ENCODE measurements at regions not wholly inside any gene's neighbourhood (a gene's known extent, or its start where the extent isn't known, plus 50 kb on each side); places are given as distances from the start of the nearest gene placed in this dataset.

DNA sequence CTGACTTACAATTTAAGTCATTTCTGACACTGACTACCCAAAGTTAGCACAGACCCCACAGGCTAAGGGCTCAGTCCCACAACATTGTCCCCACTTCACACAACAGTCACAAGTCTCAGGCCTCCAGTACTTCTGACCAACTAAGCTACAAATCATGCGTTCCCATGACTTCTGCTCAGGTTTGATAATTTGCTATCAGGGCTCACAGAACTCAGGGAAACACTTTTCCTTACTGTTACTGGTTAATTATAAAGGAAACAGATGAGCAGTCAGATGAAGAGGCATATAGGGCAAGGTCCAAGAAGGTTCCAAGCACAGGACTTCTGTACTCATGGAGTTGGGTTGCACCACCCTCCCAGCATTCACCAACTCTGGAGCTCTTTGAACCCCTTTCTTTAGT lies 151.2 kb upstream of the TNR start:
- no peak for DNase-seq (ENCODE audit: low read depth in 4 of 4, low spot score in 3 of 4)

DNA sequence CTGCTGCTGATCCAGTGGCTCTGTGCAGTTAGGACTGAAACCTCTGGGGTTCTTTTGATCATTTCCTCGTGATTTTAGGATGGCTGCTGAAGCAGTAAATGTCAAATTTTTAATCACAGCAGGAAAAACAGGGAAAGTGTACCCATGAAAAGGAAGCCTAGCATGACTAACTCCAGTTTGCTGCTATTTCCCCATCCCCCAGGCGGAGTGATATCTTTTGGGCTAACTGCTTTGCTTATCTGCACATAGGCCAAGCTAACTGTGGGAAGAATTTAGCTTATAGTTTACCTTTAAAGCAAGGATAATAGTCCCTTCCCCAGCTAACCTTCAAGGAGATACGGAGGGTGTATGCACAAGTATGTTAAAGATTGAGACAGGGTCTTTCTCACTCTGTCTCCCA lies 149.8 kb upstream of the TNR start:
- no peak for DNase-seq (ENCODE audit: low read depth in 4 of 4, low spot score in 3 of 4)

- DNase-seq (ENCODE audit: low read depth in 4 of 4, low spot score in 3 of 4) = no peak
These were observed 149.3 kb upstream of the TNR start for GRCh38 chr1:175892686-175893085.

DNA sequence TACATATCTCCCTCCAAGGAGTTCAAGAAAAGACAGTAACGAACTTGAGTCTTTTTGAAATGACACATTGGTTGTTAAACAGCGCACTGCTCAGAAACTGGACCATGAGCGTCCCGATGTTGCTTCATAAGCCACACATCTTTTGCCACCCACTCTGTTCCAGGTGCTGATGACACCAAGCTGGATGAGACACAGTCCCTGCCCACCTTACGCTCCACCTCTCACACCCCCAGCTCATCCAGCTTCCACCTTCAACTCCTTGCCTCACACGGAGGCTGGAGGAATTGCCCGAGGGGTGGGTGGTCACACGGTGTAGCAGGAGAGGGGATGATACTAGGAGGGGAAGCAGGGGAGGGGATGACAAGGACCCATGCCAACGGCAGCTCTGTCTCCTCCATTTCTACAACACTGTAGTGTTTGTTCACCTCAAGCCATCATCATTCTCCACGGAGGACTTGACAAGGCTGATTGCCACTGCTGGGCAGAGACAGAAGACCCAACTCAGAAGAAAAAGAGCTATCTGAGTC lies 148.5 kb upstream of the TNR start:
- DNase-seq (ENCODE audit: low read depth in 4 of 4, low spot score in 3 of 4) = no peak

DNA sequence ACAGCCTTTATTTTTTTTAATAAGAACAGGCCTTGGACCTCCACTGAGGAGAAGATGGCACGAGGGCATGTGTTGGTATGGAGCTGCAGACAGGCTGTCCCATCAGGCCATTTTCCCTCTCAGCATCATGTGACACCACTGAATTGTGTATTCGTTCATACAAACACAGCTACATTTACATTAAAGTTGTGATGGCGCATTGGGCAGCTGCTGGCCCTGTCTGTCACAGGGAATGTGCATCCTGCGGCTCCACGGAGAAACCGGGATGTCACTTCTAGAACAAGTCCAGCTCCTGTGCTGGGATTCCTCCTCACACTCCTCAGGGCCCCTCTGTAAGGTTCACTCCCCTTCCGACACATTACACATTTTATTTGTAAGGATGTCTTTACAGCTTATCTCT lies 147.6 kb upstream of the TNR start:
- no peak for DNase-seq (ENCODE audit: low read depth in 4 of 4, low spot score in 3 of 4)

GRCh38 chr1:175889848-175890247 lies 146.5 kb upstream of the TNR start:
- no peak for DNase-seq (ENCODE audit: low read depth in 4 of 4, low spot score in 3 of 4)

- no peak for DNase-seq (ENCODE audit: low read depth in 4 of 4, low spot score in 3 of 4)
These were observed 145.6 kb upstream of the TNR start for GRCh38 chr1:175888996-175889395.

- DNase-seq (ENCODE audit: low read depth in 4 of 4, low spot score in 3 of 4) = peak; percentile 35 to 51 (median 38)
These were observed 144.6 kb upstream of the TNR start for GRCh38 chr1:175887981-175888428.

DNA sequence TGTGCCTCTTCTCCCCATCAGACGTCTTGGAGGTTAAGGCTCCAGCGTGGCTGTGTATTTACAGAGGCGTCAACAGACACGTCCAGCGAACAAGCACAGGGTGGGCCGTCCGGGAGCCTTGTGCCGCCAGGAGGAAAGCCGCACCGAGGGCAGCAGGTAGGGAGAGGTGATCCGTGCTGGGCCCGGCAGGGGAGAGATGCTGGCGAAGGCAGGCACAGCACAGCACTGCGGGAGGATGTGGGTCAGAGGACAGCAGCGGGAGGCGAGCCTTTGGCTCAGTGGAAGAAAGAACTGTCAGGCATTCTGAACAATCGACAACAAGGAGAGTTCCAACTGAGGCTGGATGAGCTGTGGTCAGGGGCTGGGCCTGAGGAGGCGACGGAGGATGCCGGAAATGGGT lies 144.1 kb upstream of the TNR start:
- DNase-seq (ENCODE audit: low read depth in 4 of 4, low spot score in 3 of 4) = no peak

DNA sequence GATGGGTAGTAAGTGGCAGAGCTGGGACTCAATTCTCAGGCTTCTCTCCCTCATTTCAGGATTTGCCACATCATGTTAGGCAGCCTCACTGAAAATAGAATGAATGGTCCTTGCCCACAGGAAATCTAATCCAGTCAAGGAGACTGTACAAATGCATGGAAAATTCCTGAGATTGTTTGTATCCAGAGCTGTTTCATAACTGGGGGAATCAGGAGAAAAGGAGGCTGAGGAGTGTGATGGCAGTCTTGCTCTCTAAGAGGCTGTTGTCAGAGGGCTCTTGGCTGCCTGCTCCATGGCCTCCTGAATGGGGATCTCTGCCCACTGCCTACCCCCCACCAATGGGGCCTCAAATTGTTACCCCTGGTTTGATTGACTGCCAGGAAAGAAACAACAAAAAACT lies 141.9 kb upstream of the TNR start:
- DNase-seq (ENCODE audit: low read depth in 4 of 4, low spot score in 3 of 4) = no peak

GRCh38 chr1:175884369-175884768 lies 141.0 kb upstream of the TNR start:
- DNase-seq (ENCODE audit: low read depth in 4 of 4, low spot score in 3 of 4) = no peak

DNA sequence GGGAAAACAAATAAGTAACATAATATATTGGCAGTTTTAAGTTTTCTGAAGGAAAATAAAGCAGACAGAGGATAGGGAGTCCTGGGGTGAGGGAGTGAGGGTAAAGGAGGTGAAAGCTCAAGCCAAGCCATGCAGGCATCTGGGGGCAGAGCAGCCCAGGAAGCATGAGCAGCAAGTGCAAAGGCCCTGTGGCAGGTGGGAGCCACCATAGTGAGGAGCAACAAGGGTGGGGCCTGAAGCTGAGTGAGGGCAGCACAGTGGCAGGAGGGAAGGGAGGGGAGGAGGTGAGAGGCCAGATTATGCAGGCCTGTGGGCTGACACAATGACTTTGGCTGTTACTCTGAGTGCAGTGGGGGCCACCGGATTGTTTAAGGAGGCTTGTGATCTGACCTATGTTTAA lies 138.8 kb upstream of the TNR start:
- DNase-seq (ENCODE audit: low read depth in 4 of 4, low spot score in 3 of 4) = no peak

GRCh38 chr1:175881246-175881976 lies 138.0 kb upstream of the TNR start:
- DNase-seq (ENCODE audit: low read depth in 4 of 4, low spot score in 3 of 4) = no peak

DNA sequence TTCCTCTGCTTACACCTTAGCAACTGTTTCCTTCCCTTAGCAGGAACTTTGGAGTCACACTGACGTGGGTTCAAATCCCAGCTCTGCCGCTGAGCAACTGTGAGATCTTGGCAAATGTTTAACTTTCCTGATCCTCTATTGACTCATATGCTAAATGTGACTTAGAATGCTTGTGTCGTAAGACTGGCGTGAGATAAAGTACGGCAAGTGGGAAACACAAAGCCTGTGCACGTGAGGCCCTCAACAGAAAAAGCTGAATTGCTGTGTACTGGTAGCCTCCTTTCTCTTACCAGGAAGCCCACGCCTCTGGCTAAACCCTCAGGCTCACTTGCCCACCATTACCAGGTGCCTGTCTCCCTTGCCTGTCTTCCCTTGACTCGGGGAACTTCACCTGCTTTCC lies 135.4 kb upstream of the TNR start:
- DNase-seq (ENCODE audit: low read depth in 4 of 4, low spot score in 3 of 4) = no peak

- no peak for DNase-seq (ENCODE audit: low read depth in 4 of 4, low spot score in 3 of 4)
These were observed 134.7 kb upstream of the TNR start for GRCh38 chr1:175877939-175878737.

GRCh38 chr1:175875556-175875955 lies 132.2 kb upstream of the TNR start:
- no peak for DNase-seq (ENCODE audit: low read depth in 4 of 4, low spot score in 3 of 4)

DNA sequence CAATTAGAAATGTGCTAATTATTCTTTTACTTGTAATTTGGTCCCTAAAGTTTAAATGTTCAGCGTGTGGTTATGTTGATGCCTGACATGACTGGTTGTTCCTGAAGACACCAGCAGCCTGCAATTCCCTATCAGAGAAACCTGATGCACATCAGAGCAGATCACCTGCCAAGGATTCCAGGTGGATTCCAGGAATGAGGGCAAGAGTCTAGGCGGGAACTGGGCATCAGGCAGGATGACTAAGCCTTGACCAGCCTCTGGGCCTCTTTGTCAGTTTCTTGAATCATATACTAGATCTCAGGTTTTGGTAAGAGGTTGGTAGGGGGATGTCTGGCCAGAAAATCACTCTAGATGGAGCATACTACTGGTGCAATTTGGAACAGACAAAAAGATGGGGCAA lies 130.7 kb upstream of the TNR start:
- no peak for DNase-seq (ENCODE audit: low read depth in 4 of 4, low spot score in 3 of 4)

DNA sequence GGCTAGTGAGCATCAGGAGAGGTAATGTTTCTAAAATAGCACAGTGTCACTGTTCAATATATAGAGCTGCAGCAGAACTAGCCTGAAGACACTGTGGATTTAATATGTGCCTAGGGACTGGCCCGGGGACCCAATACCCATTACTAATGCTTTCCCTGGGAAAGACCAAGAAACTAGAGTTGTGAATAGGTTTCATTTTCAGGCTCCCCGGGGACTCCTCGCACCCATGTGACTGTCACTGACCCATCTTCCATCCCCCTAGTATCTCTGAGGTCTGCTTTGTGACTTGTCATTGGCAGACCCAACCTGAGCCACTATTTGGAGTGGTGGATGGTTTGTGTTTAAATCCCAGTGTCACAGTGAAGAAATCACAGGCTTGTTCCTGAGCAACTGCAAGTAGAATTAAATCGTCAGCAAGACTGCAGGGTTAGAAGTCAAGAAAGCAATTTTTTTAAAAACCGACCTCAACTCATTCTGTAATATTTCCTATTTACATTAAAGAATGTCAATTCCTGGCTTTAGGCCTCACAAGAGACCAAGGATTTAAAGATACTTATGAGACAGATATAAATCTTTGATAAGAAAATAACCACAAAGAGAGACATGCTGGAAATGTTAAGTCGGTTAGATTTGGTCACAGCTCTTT lies 130.0 kb upstream of the TNR start:
- DNase-seq (ENCODE audit: low read depth in 4 of 4, low spot score in 3 of 4) = no peak

DNA sequence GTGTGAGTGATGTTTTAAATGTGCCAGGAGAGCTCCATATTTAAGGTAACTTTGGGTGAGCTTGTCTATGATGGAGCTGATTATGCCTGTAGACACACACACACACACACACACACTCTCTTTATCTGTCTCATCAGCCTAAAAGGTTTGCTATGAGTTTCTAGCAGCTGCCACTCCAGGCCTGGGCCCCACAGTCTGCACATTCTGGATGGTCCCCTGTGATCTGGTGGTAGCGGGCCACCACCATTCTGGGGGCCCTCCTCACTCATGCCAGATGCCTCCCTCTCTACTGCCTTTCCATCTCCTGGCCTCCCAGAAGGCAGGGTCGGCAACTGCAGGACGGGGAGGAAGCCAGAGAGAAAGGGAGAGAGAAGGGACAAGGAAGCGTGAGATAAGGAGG lies 129.2 kb upstream of the TNR start:
- DNase-seq (ENCODE audit: low read depth in 4 of 4, low spot score in 3 of 4) = no peak

- no peak for DNase-seq (ENCODE audit: low read depth in 4 of 4, low spot score in 3 of 4)
These were observed 128.3 kb upstream of the TNR start for GRCh38 chr1:175871647-175872046.

- no peak for DNase-seq (ENCODE audit: low read depth in 4 of 4, low spot score in 3 of 4)
These were observed 126.8 kb upstream of the TNR start for GRCh38 chr1:175870217-175870616.

DNA sequence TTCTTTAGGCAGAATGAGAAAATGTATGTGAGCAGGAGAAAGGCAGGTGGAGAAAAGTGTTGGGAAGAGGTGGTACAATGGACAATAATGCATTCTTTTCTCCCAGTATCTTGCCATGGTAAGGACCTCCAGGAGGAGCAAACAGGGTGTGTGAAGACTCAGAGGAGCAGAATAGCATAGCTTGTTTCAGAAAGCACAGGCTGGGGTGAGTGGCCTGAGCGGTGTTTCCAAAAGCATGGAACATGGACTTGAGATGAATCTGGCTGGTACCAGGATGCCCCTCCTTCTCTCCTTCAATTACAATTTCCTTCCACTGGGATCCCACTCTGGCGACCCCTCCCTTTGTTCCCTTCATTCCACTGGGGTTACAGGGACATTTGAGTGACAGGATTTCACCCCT lies 123.4 kb upstream of the TNR start:
- DNase-seq (ENCODE audit: low read depth in 4 of 4, low spot score in 3 of 4) = no peak

Data from left renal pelvis (tissue), 4 donors.